IPS DF 19.7 (cell line): ENCODE measurements at regions not wholly inside any gene's neighbourhood (a gene's known extent, or its start where the extent isn't known, plus 50 kb on each side); places are given as distances from the start of the nearest gene placed in this dataset.
A peak's percentile ranks its signal among the peaks of the same experiment; 100 is the strongest.
"Not testable (repeated sequence)": the region's sequence is repeated elsewhere in the genome, so short reads cannot be mapped to it uniquely, and the experiment has no call there.

Source experiments
- DNase-seq: peaks from one replicate; pipeline ENCODE4 v3.0.0-alpha.2; 2013; ENCODE audit warnings: low read depth, low spot score

DNA sequence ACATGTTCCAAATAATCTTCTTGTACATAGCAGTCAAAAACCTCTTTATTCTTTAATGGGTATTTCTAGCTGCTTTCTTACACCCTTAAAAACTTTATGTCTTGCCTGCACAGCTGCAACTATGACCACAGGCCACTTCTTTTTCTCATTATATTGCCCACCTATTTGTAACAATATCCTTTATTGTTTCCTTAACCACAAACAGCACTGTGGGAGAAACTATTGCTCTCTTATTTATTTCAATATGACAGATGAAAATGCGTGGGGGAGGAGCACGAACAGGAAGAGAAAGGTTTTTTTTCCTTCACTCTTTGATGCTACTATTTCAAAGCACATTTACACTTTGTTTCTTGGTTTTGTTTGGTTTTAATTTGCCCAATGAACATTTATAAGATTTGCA, 253.5 kb downstream of the GJA1 start:
- no peak for DNase-seq

DNA sequence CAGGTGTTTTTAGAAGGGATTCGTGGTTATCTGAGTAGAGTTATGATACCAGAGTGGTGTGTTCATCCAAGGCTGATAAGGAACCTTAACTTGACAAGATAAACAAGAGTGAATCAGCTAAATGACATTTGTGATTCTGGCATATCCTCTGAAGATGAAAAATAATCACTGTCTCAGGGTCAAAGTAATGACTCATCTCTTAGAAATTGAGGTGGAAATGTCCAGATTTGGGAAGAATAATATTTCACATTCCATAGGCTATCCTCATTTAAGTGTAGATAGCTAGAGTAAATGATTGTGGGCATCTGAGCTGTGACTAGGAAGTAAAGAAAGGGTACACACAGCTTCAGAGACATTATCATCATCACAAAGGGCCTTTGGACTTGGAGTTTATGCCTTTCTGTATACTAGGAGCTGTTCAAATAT, 255.7 kb downstream of the GJA1 start:
- no peak for DNase-seq

DNA sequence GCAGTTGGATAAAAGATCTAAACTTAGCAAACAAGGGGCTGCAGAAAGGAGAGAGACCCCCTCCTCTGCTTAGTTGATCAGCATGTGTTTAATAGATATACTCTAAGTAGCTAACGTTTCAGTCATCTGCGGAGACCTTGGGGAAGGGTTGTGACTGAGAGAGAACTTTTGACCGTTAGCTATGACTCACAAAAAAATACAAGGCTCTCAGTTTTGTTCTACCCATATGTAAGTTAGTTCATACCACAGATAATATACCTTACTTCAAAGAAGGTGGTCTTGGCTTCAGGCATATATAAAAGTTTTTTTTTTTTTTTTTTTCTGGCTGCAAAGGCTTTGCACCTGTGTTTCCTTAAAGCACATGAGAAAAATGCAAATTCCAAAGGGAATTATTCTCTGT, 258.9 kb downstream of the GJA1 start:
- no peak for DNase-seq

DNA sequence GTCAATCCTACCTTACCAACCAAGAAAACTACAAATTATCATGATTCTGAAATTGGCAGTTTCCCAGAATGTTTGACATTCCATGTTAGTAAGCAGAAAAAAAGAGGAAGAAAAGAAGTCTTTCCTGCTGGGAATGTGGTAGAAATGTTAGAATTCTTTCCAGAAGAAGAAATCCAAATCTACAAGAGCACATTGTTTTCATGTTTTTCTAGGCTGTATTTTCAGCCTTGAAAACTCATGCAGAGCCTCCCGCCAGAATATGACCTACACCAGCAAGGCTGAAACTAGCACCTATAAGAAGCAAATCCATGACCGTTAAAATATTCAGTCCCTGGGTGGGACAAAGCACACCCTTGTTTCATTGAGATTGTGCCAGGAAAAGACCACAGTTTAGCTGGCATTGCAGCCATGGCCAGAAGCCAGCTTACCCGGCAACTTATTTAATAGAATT, 259.4 kb downstream of the GJA1 start:
- no peak for DNase-seq

DNA sequence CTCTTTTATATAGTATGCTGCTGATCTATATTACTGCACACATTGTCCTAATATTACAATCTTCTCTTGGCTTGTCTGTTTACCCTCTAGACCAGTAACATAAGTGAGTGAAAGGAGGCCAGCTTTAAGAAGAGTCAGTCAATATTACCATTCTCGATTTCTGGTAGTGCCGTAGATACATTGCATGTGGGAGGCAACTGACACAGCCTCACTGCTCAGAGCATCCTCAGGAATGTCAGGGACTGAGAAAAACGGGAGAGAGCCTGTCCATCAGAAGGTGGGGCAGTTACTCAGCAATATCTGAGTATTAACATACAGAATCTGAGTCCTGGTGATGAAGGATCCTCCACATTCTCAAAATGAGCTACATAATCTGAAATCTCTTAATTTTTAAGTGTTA, 259.9 kb downstream of the GJA1 start:
- no peak for DNase-seq

DNA sequence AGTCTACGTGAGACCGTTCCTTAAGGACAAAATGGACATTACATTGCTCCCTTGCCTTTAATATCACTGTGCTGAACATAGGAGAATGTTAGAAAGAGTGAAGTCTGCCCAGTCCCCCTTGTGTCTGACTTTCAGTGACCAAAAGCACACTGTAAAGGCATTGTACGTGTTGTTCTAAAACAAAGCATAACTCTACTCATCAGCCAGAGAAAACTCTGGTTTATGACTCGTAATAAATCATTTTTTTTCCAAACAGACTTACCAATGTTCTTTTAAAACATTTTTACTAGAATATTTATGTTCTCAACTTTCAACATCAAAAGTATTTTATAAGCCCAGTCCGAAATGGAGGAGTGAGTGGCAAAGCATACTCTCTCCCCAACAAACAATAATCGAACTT, 262.5 kb downstream of the GJA1 start:
- no peak for DNase-seq

DNA sequence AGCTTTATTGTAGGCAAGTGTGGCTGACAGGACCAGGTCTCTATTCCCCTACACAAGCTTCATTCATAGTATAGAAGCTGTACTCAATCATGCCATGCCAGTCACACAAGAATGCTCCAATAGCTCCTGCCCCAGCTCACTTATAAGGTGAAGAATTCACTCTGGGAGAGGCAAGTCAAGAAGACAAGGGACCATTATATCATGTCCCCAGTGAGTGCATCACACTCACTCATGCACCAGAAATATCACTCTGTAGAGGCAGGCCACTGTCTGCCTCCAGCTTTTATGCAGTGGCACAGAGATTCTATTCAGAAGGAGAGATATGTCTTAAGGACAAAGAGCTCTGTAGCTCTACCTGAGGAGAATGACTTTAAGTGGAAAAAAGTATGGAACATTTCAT, 263.2 kb downstream of the GJA1 start:
- DNase-seq: no peak

DNA sequence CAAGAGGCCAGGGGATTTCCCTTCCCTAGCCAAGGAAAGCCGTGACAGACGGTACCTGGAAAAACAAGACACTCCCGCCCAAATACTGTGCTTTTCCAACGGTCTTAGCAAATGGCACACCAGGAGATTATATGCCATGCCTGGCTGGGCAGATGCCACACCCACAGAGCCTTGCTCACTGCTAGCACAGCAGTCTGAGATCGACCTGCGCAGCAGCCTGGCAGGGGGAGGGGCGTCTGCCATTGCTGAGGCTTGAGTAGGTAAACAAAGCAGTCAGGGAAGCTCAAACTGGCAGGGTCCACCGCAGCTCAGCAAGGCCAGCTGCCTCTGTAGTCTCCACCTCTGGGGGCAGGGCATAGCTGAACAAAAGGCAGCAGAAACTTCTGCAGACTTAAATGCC, 267.7 kb downstream of the GJA1 start:
- not testable (repeated sequence) for DNase-seq

DNA sequence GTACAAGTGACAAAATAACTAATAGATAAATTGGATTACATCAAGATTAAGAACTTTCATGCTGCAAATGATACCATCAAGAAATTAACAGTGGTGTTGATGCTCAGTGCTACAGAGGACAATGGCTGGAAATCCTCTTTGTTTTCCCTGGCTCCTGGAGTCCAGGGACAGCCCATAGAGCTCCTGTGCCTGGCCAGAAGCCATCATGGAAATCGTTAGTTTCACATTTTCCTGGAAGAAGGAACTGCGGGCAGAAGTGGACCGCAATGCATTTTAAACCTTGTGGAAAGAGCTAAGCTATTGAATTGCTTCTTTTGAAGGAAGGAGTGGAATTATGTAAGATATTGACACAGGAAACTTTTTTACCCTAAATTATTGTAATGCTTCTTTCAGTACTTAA, 276.0 kb downstream of the GJA1 start:
- no peak for DNase-seq

DNA sequence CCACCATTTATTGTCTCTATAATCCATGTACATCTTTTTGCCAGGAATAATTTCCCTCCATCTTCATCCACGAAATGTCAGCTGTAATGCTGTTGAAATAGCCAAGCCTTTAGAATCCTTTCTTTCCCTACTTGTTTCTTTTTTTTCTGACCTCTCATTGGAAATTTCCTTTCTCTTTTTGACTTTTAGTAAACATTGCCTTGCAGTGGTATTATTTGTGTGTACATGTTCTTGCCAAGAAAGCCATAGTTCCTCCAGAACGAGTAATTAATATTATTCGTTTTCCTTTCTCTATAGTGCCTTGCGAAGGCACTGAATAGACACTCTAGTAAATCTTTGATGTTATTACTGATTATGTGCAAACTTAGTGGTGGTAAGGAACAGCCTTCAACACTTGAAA, 282.2 kb downstream of the GJA1 start:
- no peak for DNase-seq

DNA sequence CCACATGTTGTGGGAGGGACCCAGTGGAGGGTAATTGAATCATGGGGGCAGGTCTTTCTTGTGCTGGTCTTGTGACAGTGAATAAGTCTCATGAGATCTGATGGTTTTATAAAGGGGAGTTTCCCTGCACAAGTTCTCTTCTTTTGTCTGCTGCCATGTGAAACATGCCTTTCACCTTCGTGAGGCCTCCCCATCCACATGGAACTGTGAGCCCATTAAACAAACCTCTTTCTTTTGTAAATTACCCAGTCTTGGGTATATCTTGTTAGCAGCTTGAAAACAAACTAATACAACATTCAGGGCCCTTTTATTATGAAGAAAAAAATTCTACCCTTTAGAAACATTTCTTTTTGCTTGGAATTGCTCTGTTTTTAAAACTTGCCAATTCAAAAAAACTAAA, 285.4 kb downstream of the GJA1 start:
- DNase-seq: not testable (repeated sequence)

DNA sequence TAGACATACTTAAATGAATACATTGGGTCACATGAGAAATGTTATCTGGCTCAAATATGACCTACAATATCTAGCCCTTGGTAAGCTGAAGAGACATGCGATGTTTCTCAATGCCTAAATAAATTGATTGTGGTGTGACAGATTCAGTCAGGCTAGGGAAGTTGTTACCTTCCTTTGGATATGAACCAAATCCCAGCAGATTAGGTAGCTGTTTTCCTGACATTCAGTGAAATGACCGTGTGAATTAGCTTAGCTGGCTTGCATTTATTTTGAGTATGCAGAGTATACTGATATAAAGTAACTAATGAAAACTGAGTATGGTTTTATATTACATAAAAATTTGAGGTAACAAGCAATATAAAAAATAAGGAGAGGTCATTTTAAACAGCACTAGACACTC, 288.2 kb downstream of the GJA1 start:
- no peak for DNase-seq

DNA sequence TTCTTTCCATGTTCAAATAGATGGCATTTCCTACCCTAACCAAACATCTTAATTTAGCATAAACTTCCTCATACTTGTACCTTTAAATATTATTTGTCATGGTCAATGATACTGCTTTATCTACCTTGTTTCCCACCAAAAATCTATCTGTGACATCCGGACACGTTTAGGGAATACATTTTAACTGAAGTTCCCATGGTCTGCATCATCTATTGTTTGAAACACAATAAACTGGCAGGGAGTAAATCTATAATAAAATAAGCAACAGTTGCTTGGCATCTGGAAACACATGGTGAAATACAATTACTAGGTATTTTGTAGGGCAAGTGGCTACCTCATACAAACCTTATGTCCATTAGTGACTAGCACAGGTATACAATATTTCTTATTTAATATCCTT, 289.1 kb downstream of the GJA1 start:
- no peak for DNase-seq

DNA sequence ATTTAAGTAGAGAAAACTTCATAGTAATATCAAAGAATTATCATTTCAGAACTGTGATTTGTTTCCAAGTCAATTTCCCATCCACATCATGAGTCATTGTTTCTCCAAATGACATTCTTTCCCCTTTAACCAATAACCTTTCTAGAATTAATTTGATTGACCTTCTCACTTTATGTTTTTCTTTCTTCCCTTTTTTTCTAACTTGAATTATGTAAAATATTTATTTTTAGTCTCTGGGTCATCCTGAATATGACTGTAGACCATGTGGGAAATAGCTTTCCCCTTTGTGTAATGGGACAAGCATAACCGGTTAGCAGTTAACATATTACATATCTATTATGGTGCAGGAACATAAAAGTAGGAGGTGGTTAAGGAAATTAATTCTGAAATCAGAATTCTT, 291.1 kb downstream of the GJA1 start:
- no peak for DNase-seq

DNA sequence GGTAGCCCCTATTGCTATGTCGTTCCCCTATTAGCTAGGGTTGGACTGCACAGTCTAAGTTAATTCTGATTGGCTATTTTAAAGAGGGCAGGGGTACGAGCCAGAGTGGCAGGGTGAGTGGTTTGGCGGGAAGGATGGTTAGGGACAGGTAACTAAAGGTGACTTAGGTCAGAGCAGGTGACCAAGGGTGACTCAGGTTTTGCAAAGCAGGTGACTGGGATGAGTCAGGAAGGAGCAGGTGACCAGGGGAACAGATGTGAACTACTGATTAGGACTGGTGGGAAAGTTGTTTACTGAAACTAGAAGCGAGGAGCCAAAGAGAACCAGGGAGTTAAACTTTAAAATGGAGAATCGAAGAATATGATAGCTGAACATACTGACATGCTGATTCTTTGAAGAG, 295.2 kb downstream of the GJA1 start:
- no peak for DNase-seq

DNA sequence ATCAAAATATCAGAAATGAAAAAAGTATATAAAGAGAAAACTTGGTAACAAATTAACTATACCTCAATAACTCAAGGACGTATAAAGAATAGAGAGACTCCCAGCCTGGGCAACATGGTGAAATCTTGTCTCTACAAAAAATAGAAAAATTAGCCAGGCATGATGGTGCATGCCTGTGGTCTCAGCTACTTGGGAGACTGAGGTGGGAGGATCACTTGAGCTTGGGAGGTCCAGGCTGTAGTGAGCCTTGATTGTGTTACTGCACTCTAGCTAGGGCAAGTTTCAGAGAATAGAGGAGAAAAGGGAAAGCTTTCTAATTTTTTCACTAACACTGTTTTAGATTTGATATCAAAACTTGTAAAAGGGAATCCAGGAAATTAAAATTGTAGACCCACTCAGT, 295.9 kb downstream of the GJA1 start:
- no peak for DNase-seq

DNA sequence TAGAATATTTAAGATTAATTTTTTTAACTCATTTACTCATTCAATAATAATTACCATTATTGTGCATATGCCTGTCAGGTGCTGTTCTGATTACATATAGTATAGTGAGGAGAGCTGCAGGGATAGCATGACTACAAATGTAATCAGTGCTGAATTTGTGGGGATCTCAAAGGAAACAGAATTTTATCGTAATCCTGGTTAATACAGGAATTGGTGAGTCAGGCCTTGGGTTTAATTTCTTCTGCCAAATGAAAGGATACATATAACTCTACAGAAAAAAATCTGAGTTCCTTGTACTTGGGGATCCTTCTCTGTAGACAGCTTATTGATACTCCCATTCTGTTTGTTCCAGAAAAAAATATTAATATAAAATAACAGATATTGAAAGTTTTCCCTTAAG, 297.2 kb downstream of the GJA1 start:
- no peak for DNase-seq

DNA sequence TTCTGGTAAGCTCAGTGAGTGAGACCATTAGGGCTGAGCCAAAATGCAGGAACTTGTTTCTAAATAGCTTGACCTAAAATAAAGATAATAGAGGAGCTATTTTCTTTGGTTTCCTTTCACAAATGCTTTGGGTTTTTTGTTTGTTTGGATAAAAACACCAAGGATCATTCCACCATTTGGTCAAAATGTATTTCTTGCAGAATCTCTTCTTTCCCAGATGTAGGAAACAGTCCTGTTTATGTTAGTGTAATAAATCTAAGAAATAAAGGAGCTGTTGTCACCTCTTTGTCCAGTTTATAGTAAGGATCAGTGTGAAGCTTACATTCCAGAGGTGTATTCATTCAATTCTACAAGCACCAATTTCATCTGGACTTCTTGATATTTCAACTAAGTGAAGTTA, 297.8 kb downstream of the GJA1 start:
- DNase-seq: no peak

DNA sequence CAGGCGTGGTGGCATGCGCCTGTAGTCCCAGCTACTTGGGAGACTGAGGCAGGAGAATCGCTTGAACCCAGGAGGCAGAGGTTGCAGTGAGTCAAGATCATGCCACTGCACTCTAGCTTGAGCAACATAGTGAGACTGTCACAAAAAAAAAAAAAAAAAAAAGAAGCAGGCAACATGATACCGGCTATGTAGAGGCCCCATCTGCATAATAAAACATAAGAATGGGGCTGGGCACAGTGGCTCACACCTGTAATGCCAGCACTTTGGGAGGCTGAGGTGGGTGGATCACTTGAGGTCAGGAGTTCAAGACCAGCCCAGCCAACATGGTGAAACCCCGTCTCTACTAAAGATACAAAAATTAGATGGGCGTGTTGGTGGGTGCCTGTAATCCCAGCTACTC, 304.7 kb downstream of the GJA1 start:
- peak; percentile 12 for DNase-seq

DNA sequence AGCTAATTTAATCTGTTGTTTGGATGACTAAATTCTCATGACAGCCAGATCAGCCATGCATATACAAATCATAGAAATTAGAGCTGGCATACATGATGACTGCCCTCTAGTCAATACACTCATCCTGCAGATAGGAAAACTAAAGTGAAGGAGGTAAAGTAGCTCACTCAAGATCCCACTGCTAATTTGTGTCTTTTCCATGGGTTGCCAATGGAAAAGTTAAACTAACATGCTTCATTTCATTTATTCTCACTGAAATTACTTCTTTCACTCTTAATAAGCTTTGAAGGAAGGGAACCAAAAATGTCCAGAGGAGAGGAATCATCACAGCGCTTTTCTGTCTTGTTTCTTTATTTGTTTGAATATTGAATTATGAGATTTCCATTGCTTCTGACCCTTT, 308.2 kb downstream of the GJA1 start:
- no peak for DNase-seq

DNA sequence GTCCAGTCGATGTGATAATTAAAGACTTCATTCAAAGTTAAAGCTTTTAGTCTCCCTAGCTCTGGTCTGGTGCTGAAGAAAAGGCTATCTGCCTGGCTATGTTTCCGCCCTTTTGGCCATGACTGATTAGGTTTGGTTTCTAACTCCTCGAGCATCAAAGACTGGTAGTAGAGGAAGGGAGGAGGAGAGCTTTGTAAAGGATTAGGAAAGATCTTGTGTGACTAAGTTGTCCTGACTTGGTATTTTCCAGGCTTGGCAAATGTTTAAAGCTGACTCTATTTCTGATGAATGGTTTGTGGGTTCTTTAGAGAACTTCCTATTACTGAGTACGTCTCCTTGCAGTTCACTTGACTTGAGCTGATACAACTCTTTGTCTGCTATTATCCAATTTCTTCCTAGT, 312.9 kb downstream of the GJA1 start:
- no peak for DNase-seq

DNA sequence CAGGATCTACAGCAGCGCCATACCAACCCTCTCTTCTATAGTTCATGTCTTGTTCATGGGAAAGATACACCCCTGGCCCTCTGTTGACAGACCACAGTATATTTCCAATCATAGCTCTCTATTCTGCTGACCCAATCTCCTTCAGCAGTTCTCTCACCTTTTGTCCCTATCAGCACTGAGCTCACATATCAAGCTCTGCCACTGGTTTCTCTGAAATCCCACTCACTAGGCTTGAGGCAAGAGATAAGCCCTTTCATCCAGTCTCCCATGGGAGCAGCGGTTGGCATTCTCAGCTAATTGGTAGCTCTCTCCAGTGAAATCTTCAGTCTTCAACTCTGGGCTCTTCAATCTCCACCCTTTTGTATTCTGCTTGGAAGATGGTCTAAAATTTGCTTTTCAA, 313.4 kb downstream of the GJA1 start:
- DNase-seq: no peak

DNA sequence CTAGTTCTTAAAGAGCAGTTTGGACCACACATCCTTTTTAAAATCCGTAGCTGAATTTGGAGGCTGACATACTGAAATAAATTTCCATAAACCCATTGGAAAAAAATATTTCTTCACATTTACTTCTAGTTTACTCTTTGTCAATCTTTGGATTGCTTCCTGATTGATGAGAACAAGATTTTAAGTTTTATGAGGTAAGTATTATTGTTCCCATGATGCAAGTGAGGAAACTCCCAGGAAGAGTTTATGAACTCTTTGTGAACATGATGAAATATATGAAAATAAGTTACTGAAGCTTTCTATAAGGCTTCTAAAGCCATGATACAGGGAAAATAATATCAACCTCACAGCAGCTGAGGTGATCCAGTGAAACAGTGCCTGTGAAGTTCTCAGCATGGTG, 320.0 kb downstream of the GJA1 start:
- no peak for DNase-seq

DNA sequence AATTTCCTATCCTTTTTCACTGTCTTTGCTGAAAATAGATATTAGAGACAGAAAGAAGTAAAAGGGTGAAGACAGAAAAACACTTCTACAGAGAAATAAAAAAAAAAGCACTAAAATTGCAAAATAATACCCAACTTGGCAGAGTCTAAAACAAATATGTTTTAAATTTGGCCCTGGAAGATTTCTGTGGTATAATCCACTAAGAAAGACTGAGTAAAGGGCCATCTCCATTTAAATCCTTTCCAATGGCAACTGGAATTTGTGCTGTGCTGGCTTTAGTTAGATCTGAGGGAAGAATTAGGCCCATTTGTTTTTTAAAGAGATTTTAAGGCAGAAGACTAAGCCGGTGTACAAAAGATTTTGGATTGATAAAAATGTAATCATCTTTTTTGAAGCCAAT, 321.2 kb downstream of the GJA1 start:
- DNase-seq: no peak

DNA sequence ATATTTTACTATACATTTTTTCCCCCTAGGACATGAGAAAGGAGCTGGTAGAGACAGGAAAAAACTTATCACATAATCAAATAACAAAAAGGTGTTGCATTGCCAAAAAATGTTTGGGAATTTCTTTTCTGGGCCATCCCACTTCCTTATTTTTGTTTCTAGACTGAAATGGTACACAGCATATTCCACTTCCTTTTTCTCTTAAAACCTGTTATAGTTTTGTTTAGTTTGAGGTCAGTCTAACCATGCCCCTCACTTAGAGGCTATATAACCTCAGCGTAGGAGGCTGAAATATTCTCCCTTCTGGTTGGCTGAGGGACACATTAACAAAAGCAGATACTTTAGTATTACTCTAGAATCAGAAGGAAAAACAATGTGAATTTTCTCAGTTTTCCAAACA, 323.9 kb downstream of the GJA1 start:
- DNase-seq: no peak
